ENCODE measurements at regions not wholly inside any gene's neighbourhood (a gene's known extent, or its start where the extent isn't known, plus 50 kb on each side); places are given as distances from the start of the nearest gene placed in this dataset.

DNA sequence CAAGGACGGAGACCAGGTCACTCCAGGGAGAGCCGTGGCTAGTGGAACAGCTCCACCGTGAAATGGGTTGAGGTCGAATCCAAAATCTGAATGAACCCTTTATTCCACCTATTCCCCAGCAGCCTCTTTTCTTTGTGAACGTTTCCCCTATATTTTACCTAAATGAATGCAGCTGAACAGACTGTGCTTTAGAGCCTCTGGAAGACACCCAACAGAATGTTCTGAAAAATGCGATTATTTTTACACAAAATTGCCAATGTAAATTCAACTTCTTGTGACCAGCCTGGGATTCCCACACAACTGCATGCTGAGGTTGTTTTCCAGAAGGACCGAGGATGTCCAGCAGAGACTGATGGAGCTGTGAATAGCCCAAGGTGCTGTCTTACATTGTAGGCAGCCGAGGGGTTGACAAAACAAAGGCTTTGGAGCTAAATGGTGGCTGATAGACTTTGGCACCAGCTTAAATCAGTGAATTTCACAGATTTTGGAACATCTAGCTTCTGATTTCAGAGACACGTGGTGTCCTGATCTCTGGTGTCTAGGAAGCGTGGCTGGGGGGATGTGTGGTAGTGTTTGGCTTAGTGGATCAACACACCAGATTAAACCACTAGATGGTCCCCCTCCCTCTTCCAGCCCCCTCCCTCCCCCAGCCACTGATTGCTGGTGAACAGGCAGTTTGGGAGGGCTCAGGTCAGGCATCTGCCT is 150.4 kb downstream of the ZNF664 start:
- TF ChIP-seq, protein P1, sequence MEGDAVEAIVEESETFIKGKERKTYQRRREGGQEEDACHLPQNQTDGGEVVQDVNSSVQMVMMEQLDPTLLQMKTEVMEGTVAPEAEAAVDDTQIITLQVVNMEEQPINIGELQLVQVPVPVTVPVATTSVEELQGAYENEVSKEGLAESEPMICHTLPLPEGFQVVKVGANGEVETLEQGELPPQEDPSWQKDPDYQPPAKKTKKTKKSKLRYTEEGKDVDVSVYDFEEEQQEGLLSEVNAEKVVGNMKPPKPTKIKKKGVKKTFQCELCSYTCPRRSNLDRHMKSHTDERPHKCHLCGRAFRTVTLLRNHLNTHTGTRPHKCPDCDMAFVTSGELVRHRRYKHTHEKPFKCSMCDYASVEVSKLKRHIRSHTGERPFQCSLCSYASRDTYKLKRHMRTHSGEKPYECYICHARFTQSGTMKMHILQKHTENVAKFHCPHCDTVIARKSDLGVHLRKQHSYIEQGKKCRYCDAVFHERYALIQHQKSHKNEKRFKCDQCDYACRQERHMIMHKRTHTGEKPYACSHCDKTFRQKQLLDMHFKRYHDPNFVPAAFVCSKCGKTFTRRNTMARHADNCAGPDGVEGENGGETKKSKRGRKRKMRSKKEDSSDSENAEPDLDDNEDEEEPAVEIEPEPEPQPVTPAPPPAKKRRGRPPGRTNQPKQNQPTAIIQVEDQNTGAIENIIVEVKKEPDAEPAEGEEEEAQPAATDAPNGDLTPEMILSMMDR (IDR thresholded peaks at IDR 0.05 in 2 of 3, conservative IDR thresholded peaks at IDR 0.05 in 1 of 3; ENCODE audit: borderline replicate concordance in 1 of 3, insufficient read depth in 1 of 3, low read depth in 2 of 3, low read length in 2 of 3) = no peak
- no peak for TF ChIP-seq EZH2 (IDR thresholded peaks at IDR 0.05)
- no peak for TF ChIP-seq CBX3 (IDR thresholded peaks at IDR 0.05; ENCODE audit: low read depth)
- no peak for TF ChIP-seq YY1 (IDR thresholded peaks at IDR 0.05; ENCODE audit: extremely low read depth, insufficient replicate concordance, low read depth, low read length)
- TF ChIP-seq POLR2AphosphoS5 (IDR thresholded peaks at IDR 0.05; ENCODE audit: low read depth, low read length) = no peak
- no peak for TF ChIP-seq TCF7L2 (IDR thresholded peaks at IDR 0.05; ENCODE audit: borderline replicate concordance, extremely low read depth, insufficient read depth, insufficient read length)
- TF ChIP-seq POLR2A (IDR thresholded peaks at IDR 0.05; ENCODE audit: borderline replicate concordance, extremely low read depth, insufficient read depth, insufficient read length) = no peak
